ENCODE measurements at regions not wholly inside any gene's neighbourhood (a gene's known extent, or its start where the extent isn't known, plus 50 kb on each side); places are given as distances from the start of the nearest gene placed in this dataset.

- no peak for DNase-seq
Observed at GRCh38 chr16:86984991-86985647, 332.1 kb downstream of the C16orf95 start.

GRCh38 chr16:86985648-86986015 is 331.6 kb downstream of the C16orf95 start:
- DNase-seq, result no peak

GRCh38 chr16:86986136-86986535 is 331.1 kb downstream of the C16orf95 start:
- no peak for DNase-seq

- no peak for DNase-seq
Observed at GRCh38 chr16:86986809-86987487, 330.2 kb downstream of the C16orf95 start.

GRCh38 chr16:86987746-86988670 is 329.2 kb downstream of the C16orf95 start:
- no peak for DNase-seq

- no peak for DNase-seq
Observed at GRCh38 chr16:86988920-86989696, 328.1 kb downstream of the C16orf95 start.

GRCh38 chr16:86990451-86990850 is 326.7 kb downstream of the C16orf95 start:
- no peak for DNase-seq

GRCh38 chr16:86991679-86992078 is 325.5 kb downstream of the C16orf95 start:
- DNase-seq, result no peak

- DNase-seq, result no peak
Observed at GRCh38 chr16:86992587-86992986, 324.6 kb downstream of the C16orf95 start.

- no peak for DNase-seq
Observed at GRCh38 chr16:86993426-86994110, 323.6 kb downstream of the C16orf95 start.

- DNase-seq, result no peak
Observed at GRCh38 chr16:86994215-86994614, 323.0 kb downstream of the C16orf95 start.

- DNase-seq, result no peak
Observed at GRCh38 chr16:86994651-86995171, 322.5 kb downstream of the C16orf95 start.

GRCh38 chr16:86995456-86995855 is 321.7 kb downstream of the C16orf95 start:
- DNase-seq, result no peak

- DNase-seq, result no peak
Observed at GRCh38 chr16:86996081-86996480, 321.1 kb downstream of the C16orf95 start.

- no peak for DNase-seq
Observed at GRCh38 chr16:86997058-86997457, 320.1 kb downstream of the C16orf95 start.

GRCh38 chr16:86998196-86999001 is 318.8 kb downstream of the C16orf95 start:
- no peak for DNase-seq

GRCh38 chr16:87000001-87000400 is 317.2 kb downstream of the C16orf95 start:
- DNase-seq, result no peak

- no peak for DNase-seq
Observed at GRCh38 chr16:87002717-87003413, 314.3 kb downstream of the C16orf95 start.

- DNase-seq, result no peak
Observed at GRCh38 chr16:87003414-87003755, 313.8 kb downstream of the C16orf95 start.

- no peak for DNase-seq
Observed at GRCh38 chr16:87006021-87006420, 311.2 kb downstream of the C16orf95 start.
